CD4-positive, alpha-beta memory T cell (primary cell): ENCODE measurements at regions not wholly inside any gene's neighbourhood (a gene's known extent, or its start where the extent isn't known, plus 50 kb on each side); places are given as distances from the start of the nearest gene placed in this dataset.
"Not testable (repeated sequence)": the region's sequence is repeated elsewhere in the genome, so short reads cannot be mapped to it uniquely, and the experiment has no call there.

Experiments
- CTCF ChIA-PET: fragments of 350-600 bp; sonication (Branson Sonifier 250); formaldehyde crosslinking; loops from one replicate; lab custom pipeline; 2021; ENCODE audit warnings: inconsistent platforms; ENCODE audit not compliant: partially characterized antibody; lab: Charles Lee
- POLR2A ChIA-PET: fragments of 350-600 bp; sonication (Branson Sonifier 250); formaldehyde crosslinking; loops from one replicate; lab custom pipeline; 2021; ENCODE audit not compliant: partially characterized antibody; lab: Charles Lee
- DNase-seq, 5 donors: peaks; one replicate each; pipeline versions ENCODE4 v3.0.0 to v3.0.0-alpha.2; 2020 to 2022; ENCODE audit warnings: mixed read lengths in 1 of 5
- H3K27ac ChIP-seq: one replicate; pipeline ENCODE4 v1.7.0; 2013; ENCODE audit warnings: low read depth, low read length
- H3K27me3 ChIP-seq: 2 replicates; pipeline ENCODE4 v1.7.0; 2013; ENCODE audit warnings: mild to moderate bottlenecking, low read length, moderate library complexity; ENCODE audit not compliant: insufficient read depth
- H3K36me3 ChIP-seq: 2 replicates; pipeline ENCODE4 v1.7.0; 2013; ENCODE audit warnings: mild to moderate bottlenecking, low read length, moderate library complexity; ENCODE audit not compliant: insufficient read depth
- H3K4me1 ChIP-seq: 2 replicates; pipeline ENCODE4 v1.7.0; 2013; ENCODE audit warnings: mild to moderate bottlenecking, low read length, moderate library complexity; ENCODE audit not compliant: insufficient read depth
- H3K4me3 ChIP-seq, 2 donors: one replicate each; pipeline ENCODE4 v1.7.0; 2013; ENCODE audit warnings: low read length in 2 of 2, mild to moderate bottlenecking in 1 of 2
- H3K9me3 ChIP-seq, 2 donors: one replicate each; pipeline ENCODE4 v1.7.0; 2013; ENCODE audit warnings: low read length in 2 of 2, control low read depth in 1 of 2; ENCODE audit not compliant: control insufficient read depth in 1 of 2
- H3K27ac Mint-ChIP-seq, 7 donors: one replicate each; pipeline ENCODE4 v1.8.0; 2020 to 2021; ENCODE audit warnings: mixed read lengths in 7 of 7, mild to moderate bottlenecking in 6 of 7, inconsistent platforms in 3 of 7, moderate library complexity in 3 of 7
- H3K27me3 Mint-ChIP-seq, 2 donors: one replicate each; pipeline ENCODE4 v1.8.0; 2020 to 2021; ENCODE audit warnings: mixed read lengths in 2 of 2
- H3K36me3 Mint-ChIP-seq, 2 donors: one replicate each; pipeline ENCODE4 v1.8.0; 2020 to 2021; ENCODE audit warnings: mixed read lengths in 2 of 2, inconsistent platforms in 1 of 2, mild to moderate bottlenecking in 1 of 2
- H3K4me1 Mint-ChIP-seq, 4 donors: one replicate each; pipeline ENCODE4 v1.8.0; 2020 to 2021; ENCODE audit warnings: mixed read lengths in 4 of 4, mild to moderate bottlenecking in 1 of 4
- H3K4me3 Mint-ChIP-seq, 8 donors: one replicate each; pipeline ENCODE4 v1.8.0; 2020 to 2021; ENCODE audit warnings: mixed read lengths in 8 of 8, mild to moderate bottlenecking in 7 of 8, moderate library complexity in 6 of 8, inconsistent platforms in 3 of 8
- H3K9me3 Mint-ChIP-seq, 8 donors: one replicate each; pipeline ENCODE4 v1.8.0; 2020 to 2021; ENCODE audit warnings: mixed read lengths in 8 of 8, mild to moderate bottlenecking in 5 of 8, inconsistent platforms in 3 of 8, moderate library complexity in 1 of 8
- intact Hi-C: fragments of 100-400 bp; cut with micrococcal nuclease; formaldehyde crosslinking; loops from one replicate; pipeline ENCODE4 v1.15.1; 2023

GRCh38 chr4:167885872-167886271, 206.5 kb upstream of the ANXA10 start:
- POLR2A ChIA-PET = no interaction called here
- intact Hi-C loops = no loop called here

GRCh38 chr4:167887726-167888125, 204.6 kb upstream of the ANXA10 start:
- POLR2A ChIA-PET = no interaction called here
- no peak for DNase-seq
- intact Hi-C loops = no loop called here
- no peaks in the 10 kb centered on the region for H3K4me1 ChIP-seq
- no peak overlapping the region for H3K4me3 ChIP-seq
- Mint-ChIP-seq H3K9me3 (peaks cover 0 to 7% (median 3%) of the 10 kb centered on the region in 8 donors), H3K4me1 (no peaks in the 10 kb centered on the region), H3K27me3 (no peaks in the 10 kb centered on the region), H3K4me3 (no peak overlapping the region), H3K27ac (no peak overlapping the region), H3K36me3 (no peaks in the 10 kb centered on the region)
- CTCF ChIA-PET = no interaction called here
- no peaks in the 10 kb centered on the region for H3K27me3 ChIP-seq
- H3K27ac ChIP-seq = no peak overlapping the region
- no peaks in the 10 kb centered on the region for H3K9me3 ChIP-seq
- H3K36me3 ChIP-seq = no peaks in the 10 kb centered on the region

More at GRCh38 chr4:167885872-167886271, 206.5 kb upstream of the ANXA10 start:
- no peaks in the 10 kb centered on the region for H3K4me1 Mint-ChIP-seq
- no peak overlapping the region for H3K4me3 Mint-ChIP-seq
- Histone ChIP-seq H3K27ac (no peak overlapping the region), H3K9me3 (no peaks in the 10 kb centered on the region), H3K4me3 (no peak overlapping the region), H3K27me3 (no peaks in the 10 kb centered on the region), H3K4me1 (no peaks in the 10 kb centered on the region), H3K36me3 (no peaks in the 10 kb centered on the region)
- no peak for DNase-seq
- H3K9me3 Mint-ChIP-seq = peaks cover 0 to 8% (median 3%) of the 10 kb centered on the region in 8 donors
- H3K27me3 Mint-ChIP-seq = no peaks in the 10 kb centered on the region
- CTCF ChIA-PET = no interaction called here
- H3K36me3 Mint-ChIP-seq = no peaks in the 10 kb centered on the region
- H3K27ac Mint-ChIP-seq = no peak overlapping the region

- no peak overlapping the region for H3K4me3 Mint-ChIP-seq
- H3K36me3 Mint-ChIP-seq = no peaks in the 10 kb centered on the region
- H3K4me1 ChIP-seq = no peaks in the 10 kb centered on the region
- H3K9me3 Mint-ChIP-seq = peaks cover 0 to 7% (median 3%) of the 10 kb centered on the region in 8 donors
- H3K27me3 Mint-ChIP-seq = no peaks in the 10 kb centered on the region
- no peaks in the 10 kb centered on the region for H3K27me3 ChIP-seq
- no peak overlapping the region for H3K27ac ChIP-seq
- DNase-seq = no peak
- intact Hi-C loops = no loop called here
- H3K9me3 ChIP-seq = no peaks in the 10 kb centered on the region
- H3K36me3 ChIP-seq = no peaks in the 10 kb centered on the region
- H3K4me3 ChIP-seq = no peak overlapping the region
- POLR2A ChIA-PET = no interaction called here
- CTCF ChIA-PET = no interaction called here
- no peak overlapping the region for H3K27ac Mint-ChIP-seq
- no peaks in the 10 kb centered on the region for H3K4me1 Mint-ChIP-seq
Observed at GRCh38 chr4:167890226-167890625, 202.1 kb upstream of the ANXA10 start.

- ChIA-PET POLR2A (no interaction called here), CTCF (no interaction called here)
- Mint-ChIP-seq H3K4me1 (no peaks in the 10 kb centered on the region), H3K9me3 (peaks cover 0 to 7% (median 3%) of the 10 kb centered on the region in 8 donors), H3K27me3 (no peaks in the 10 kb centered on the region), H3K36me3 (no peaks in the 10 kb centered on the region), H3K27ac (no peak overlapping the region), H3K4me3 (no peak overlapping the region)
- no peak overlapping the region for H3K27ac ChIP-seq
- no peak for DNase-seq
- no peaks in the 10 kb centered on the region for H3K36me3 ChIP-seq
- no peak overlapping the region for H3K4me3 ChIP-seq
- no peaks in the 10 kb centered on the region for H3K27me3 ChIP-seq
- no peaks in the 10 kb centered on the region for H3K4me1 ChIP-seq
- no peaks in the 10 kb centered on the region for H3K9me3 ChIP-seq
- intact Hi-C loops = no loop called here
Observed at GRCh38 chr4:167893531-167893930, 198.8 kb upstream of the ANXA10 start.

- H3K36me3 Mint-ChIP-seq, H3K4me3 ChIP-seq, intact Hi-C loops, H3K9me3 ChIP-seq, H3K4me1 ChIP-seq, CTCF ChIA-PET, H3K27ac ChIP-seq, H3K9me3 Mint-ChIP-seq, H3K27me3 Mint-ChIP-seq, H3K4me1 Mint-ChIP-seq, H3K4me3 Mint-ChIP-seq, H3K27me3 ChIP-seq, DNase-seq, POLR2A ChIA-PET, H3K27ac Mint-ChIP-seq, H3K36me3 ChIP-seq: not testable (repeated sequence)
Observed at GRCh38 chr4:167896260-167896659, 196.1 kb upstream of the ANXA10 start.

- peaks cover 0 to 4% (median 0%) of the 10 kb centered on the region in 8 donors for H3K9me3 Mint-ChIP-seq
- H3K36me3 Mint-ChIP-seq = no peaks in the 10 kb centered on the region
- H3K36me3 ChIP-seq = no peaks in the 10 kb centered on the region
- H3K27me3 ChIP-seq = no peaks in the 10 kb centered on the region
- no peak overlapping the region for H3K27ac ChIP-seq
- no peaks in the 10 kb centered on the region for H3K4me1 Mint-ChIP-seq
- intact Hi-C loops = no loop called here
- ChIA-PET CTCF (no interaction called here), POLR2A (no interaction called here)
- no peak for DNase-seq
- no peak overlapping the region for H3K4me3 ChIP-seq
- no peaks in the 10 kb centered on the region for H3K4me1 ChIP-seq
- H3K27ac Mint-ChIP-seq = no peak overlapping the region
- no peaks in the 10 kb centered on the region for H3K27me3 Mint-ChIP-seq
- no peak overlapping the region for H3K4me3 Mint-ChIP-seq
- no peaks in the 10 kb centered on the region for H3K9me3 ChIP-seq
Observed at GRCh38 chr4:167897116-167897515, 195.2 kb upstream of the ANXA10 start.

GRCh38 chr4:167903291-167903721, 189.0 kb upstream of the ANXA10 start:
- ChIA-PET POLR2A (no interaction called here), CTCF (no interaction called here)
- Histone ChIP-seq H3K36me3 (no peaks in the 10 kb centered on the region), H3K9me3 (no peaks in the 10 kb centered on the region), H3K4me3 (no peak overlapping the region), H3K27ac (no peak overlapping the region), H3K27me3 (no peaks in the 10 kb centered on the region), H3K4me1 (no peaks in the 10 kb centered on the region)
- Mint-ChIP-seq H3K27ac (no peak overlapping the region), H3K4me3 (no peak overlapping the region), H3K9me3 (peaks cover 0 to 4% (median 1%) of the 10 kb centered on the region in 8 donors), H3K36me3 (no peaks in the 10 kb centered on the region), H3K27me3 (no peaks in the 10 kb centered on the region), H3K4me1 (no peaks in the 10 kb centered on the region)
- no peak for DNase-seq
- intact Hi-C loops = no loop called here

- H3K9me3 ChIP-seq = no peaks in the 10 kb centered on the region
- no peaks in the 10 kb centered on the region for H3K27me3 Mint-ChIP-seq
- no peak overlapping the region for H3K4me3 Mint-ChIP-seq
- H3K4me1 ChIP-seq = no peaks in the 10 kb centered on the region
- H3K27ac Mint-ChIP-seq = no peak overlapping the region
- no peak for DNase-seq
- no peak overlapping the region for H3K27ac ChIP-seq
- H3K4me3 ChIP-seq = no peak overlapping the region
- H3K36me3 ChIP-seq = no peaks in the 10 kb centered on the region
- ChIA-PET CTCF (no interaction called here), POLR2A (no interaction called here)
- intact Hi-C loops = no loop called here
- H3K27me3 ChIP-seq = no peaks in the 10 kb centered on the region
- H3K4me1 Mint-ChIP-seq = no peaks in the 10 kb centered on the region
- H3K9me3 Mint-ChIP-seq = peaks cover 0 to 6% (median 0%) of the 10 kb centered on the region in 8 donors
- H3K36me3 Mint-ChIP-seq = no peaks in the 10 kb centered on the region
Observed at GRCh38 chr4:167906851-167907250, 185.5 kb upstream of the ANXA10 start.
